A172 (cell line): ENCODE measurements at regions not wholly inside any gene's neighbourhood (a gene's known extent, or its start where the extent isn't known, plus 50 kb on each side); places are given as distances from the start of the nearest gene placed in this dataset.
"Not testable (repeated sequence)": the region's sequence is repeated elsewhere in the genome, so short reads cannot be mapped to it uniquely, and the experiment has no call there.

Experiments
- DNase-seq: peaks from one replicate; pipeline ENCODE4 v3.0.0-alpha.2; 2015; ENCODE audit warnings: low spot score

DNA sequence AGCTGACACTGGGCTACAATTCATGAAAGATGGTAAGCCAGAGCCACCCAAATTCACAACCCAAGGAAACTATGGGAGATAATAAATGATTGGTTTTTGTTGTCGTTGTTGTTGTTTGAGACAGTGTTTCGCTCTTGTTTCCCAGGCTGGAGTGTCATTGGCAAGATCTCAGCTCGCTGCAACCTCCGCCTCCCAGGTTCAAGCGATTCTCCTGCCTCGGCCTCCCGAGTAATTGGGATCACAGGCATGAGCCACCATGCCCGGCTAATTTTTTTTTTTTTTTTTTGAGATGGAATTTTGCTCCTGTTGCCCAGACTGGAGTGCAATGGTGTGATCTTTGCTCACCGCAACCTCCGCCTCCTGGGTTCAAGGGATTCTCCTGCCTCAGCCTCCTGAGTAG is 65.9 kb upstream of the METTL9 start:
- DNase-seq = not testable (repeated sequence)

DNA sequence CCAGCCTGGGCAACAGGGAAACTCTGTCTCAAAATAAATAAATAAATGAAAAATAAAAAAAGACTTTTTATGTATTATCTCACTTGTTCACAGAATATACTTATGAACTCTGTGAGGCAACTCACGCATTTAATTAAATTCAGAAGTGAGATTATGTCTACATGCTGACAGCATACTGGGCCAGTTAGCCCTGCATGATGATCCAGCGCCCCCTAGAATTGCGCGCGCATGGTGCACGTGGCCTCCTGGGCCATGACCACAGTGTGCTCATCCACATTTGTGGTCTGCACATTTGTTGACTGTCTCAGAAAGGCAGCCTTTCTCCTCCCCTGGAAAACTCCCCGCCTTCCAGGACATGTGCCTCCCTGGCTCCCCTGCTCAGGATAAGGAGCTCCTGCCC is 64.8 kb upstream of the METTL9 start:
- not testable (repeated sequence) for DNase-seq

DNA sequence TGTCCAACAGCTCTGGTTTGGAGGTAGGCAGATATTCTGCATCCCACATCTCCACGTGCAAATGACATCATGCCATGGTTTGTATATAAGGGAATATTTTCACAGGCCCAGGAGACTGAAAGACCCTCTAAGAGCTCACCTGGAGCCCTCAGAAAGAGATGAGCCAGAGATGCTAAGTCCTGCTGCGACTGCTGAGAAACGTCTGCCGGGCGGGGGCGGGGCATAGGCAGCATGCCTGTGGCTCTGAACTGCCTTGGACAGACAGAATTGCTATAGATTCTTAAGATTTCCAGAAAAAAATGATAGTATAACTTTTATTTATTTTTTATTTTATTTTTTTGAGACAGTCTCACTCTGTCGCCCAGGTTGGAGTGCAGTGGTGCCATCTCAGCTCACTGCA is 64.2 kb upstream of the METTL9 start:
- DNase-seq = not testable (repeated sequence)

DNA sequence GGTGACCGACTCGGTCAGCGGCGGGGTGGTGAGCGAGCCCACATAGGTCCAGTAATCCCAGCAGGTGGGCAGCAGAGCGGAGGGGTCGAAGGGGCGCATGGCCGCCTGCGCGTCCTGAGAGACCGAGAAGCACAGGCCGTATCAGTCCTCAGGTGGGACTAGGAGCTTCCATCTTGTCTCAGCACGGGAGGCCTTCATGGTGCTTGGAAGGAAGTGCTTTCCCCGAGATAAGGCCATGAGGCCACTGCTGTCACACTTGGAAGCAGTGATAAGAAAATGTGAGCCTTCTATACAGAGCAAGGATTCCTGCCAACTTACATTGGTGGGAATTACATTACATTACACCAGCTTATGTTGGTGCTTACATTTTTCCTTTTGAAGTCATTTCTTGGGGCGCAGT is 62.6 kb upstream of the METTL9 start:
- DNase-seq = not testable (repeated sequence)

DNA sequence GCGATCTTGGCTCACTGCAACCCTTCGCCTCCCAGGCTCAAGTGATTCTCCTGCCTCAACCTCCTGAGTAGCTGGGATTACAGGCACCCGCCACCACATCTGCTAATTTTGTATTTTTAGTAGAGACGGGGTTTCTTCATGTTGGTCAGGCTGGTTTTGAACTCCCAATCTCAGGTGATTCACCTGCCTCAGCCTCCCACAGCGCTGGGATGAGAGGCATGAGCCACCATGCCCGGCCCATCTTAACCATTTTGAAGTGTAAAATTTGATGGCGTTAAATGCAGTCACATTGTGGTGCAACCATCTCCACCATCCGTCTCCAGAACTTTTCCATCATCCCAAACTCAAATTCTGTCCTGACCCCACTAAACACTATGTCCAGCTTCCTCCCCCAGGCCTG is 61.8 kb upstream of the METTL9 start:
- DNase-seq = not testable (repeated sequence)

DNA sequence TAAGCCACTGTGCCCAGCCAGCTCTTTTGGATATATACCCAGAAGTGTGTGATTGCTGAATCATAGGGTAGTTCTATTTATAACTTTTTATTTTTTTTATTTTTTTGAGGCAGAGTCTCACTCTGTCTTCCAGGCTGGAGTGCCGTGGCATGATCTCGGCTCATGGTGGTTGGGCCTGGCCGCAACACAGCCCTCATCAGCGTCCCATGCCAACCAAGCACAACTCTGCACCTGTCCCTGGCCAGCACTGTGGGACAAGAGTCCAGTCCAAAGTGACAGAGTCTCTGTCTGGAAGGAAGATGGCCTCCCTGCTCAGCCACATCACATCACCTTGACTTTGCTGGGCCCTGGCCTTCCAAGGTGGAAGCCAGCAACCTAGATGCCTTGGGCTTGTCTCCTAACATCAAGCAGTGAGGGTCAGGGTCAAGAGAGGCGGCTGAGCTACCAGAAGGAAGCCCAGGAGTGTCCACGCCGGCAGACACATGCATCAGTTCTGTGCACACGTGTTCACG is 60.2 kb upstream of the METTL9 start:
- not testable (repeated sequence) for DNase-seq

DNA sequence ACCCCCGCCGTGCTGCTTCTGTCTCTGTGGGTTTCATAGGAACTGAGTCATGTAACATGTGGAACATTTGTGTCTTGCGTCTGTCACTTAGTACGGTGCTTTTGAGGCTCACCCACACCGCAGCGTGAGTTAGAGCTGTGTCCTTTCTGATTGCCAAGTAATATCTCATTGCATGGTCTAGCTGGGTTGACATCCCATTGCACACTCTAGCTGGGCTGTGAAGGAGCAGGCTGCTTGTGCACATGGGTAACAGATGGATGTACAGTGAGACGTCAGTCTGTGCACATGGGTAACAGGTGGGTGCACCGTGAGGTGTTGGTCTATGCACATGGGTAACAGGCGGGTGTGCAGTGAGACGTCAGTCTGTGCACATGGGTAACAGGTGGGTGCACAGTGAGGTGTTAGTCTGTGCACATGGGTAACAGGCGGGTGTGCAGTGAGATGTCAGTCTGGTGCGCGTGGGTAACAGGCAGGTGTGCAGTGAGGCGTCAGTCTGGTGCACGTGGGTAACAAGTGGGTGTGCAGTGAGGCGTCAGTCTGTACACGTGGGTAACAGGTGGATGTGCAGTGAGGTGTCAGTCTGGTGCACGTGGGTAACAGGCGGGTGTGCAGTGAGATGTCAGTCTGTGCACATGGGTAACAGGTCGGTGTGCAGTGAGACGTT is 58.5 kb upstream of the METTL9 start:
- not testable (repeated sequence) for DNase-seq

DNA sequence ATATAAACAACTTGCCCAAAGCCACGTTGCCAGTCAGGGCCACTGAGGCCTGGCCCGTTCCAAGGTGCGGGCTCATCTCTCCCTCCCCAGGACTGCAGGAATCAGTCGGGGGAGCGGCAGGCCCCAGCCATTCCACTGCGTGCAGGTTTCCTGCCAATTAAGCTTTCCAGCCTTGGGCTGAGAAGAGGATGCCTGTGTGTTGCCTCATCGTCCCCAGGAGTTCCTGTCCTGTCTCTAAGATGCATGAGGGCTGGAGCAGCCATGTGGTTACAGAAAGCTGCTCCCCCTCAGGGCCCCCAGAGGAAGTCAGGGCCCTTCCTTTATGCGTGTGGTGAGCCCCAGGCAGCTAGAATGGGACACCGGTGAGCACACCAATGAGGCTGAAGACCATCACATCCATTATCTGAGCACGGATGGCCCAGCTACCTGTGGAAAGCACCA is 57.7 kb upstream of the METTL9 start:
- not testable (repeated sequence) for DNase-seq

DNA sequence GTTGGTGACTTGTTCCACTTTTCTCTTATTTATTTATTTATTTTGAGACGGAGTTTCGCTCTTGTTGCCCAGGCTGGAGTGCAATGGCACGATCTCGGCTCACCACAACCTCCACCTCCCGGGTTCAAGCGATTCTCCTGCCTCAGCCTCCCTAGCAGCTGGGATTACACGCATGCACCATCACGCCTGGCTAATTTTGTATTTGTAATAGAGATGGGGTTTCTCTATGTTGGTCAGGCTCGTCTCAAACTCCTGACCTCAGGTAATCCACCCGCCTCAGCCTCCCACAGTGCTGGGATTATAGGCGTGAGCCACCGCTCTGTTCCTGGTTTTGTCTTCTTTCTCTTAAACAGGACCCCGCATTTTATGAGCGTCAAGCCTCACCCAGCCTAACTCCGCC is 57.3 kb upstream of the METTL9 start:
- DNase-seq = not testable (repeated sequence)

DNA sequence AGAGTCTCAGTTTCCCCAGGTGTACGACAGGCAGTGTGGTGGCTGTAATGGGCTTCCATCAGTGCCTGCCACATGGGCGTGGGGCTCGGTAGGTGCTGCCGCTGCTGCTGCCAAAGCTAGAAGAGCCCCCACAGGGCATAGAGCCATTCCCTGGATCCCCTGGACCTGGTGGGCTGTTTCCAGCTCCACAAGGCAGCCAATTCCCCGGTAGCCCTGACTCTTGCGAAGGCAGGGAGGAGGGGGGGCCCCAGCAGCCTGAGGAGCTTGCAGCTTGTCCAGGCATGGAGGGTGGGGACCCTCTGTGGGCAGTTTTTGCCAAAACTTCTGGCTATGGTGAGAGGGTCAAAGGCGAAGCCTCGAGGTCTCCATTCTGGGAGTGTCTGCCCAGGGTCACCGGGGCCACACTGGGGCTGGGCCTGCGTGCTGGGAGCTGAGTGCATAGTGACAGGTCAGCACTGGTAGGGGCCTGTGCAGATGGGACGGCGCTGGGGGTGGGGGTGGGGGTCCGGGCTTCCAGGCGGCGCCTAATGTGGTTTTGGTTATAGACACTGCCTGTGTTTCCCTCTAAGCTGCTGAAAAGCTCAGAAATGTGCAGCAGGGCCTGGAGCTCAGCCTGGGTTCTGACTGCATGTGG is 56.8 kb upstream of the METTL9 start:
- DNase-seq = not testable (repeated sequence)

DNA sequence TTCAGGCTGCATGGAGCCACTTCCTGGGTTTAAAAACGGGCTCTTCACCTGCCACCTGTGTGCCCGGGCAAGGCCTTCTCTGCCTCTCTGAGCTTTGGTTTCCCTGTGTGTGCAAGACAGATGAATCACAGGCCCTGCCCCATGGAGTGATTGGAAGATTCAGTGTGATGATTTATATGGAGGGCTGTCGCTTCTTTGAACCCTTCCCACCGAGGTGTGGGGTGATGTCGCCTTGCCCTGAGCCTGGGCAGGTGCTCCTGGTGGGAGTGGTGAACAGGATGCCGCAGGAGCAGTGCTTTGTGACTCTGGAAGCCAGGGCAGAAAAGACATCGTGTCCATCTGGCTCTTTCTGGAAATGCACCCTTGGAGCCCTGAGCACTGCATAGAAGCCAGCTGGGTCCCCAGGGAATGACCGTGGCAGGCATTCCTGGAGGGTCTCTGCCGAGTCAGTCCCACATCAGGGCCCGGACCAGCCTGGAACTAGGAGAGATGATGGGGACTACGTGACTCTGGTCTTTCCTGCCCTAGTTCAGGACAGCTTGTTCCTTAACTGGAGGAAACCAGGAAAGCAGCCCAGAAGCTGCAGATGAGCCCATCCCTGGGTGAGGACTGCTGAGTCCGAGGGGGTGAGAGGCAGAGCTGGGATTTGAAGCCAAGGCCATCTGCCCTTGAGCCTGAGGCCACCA is 56.1 kb upstream of the METTL9 start:
- not testable (repeated sequence) for DNase-seq

DNA sequence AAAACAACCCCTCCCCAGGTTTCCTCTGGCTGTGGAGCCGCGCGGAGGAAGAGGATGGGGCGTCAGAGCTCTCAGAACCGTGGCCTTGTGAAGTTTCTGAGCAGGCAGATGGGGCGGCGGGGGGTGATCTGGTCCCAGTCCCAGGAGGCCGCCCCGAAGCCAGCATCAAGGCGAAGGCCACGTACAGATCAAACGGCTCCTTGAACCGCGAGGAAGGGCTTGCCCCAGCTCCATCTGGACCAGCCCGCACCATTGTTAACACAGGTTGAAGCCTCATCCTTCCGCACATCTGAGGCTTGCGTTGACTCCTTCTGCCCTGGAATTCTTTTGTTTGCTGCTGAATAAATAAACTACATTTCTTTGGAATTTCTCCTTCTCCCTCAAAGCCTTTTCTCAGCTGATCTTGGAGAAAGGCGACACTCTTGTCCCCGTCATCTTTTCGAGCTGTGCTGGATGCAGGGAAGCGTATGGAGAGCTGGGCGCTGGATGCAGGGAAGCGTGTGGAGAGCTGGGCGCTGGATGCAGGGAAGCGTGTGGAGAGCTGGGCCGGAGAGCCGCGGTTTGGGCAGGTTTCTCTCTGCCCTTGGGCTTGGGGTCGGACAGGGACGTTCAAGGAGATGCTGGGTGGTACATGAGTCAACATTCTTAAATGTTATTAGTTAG is 53.6 kb upstream of the METTL9 start:
- DNase-seq = not testable (repeated sequence)

DNA sequence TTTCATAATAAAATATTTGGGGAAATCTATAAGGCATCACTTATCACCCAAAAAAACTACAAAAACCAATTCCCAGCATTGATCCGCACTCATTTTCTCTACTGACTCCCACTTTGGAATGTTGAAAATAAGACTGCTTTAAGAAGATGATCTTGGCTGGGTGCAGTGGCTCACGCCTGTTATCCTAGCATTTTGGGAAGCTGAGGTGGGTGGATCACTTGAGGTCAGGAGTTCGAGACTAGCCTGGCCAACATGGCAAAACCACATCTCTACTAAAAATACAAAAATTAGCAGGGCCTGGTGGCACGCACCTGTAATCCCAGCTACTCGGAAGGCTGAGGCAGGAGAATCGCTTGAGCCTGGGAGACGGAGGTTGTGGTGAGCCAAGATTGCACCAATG is 50.0 kb upstream of the METTL9 start:
- not testable (repeated sequence) for DNase-seq
